ENCODE measurements at regions not wholly inside any gene's neighbourhood (a gene's known extent, or its start where the extent isn't known, plus 50 kb on each side); places are given as distances from the start of the nearest gene placed in this dataset.
A peak's percentile ranks its signal among the peaks of the same experiment; 100 is the strongest.

- no peak for DNase-seq
These were observed 129.9 kb upstream of the COL21A1 start for GRCh38 chr6:56377295-56377694.

- no peak for DNase-seq
These were observed 128.4 kb upstream of the COL21A1 start for GRCh38 chr6:56375806-56376205.

GRCh38 chr6:56374841-56375369, 127.5 kb upstream of the COL21A1 start:
- no peak for DNase-seq

GRCh38 chr6:56372406-56372995, 125.1 kb upstream of the COL21A1 start:
- no peak for DNase-seq

GRCh38 chr6:56370561-56371211, 123.3 kb upstream of the COL21A1 start:
- DNase-seq = peak in 1 of 2 donors; percentile 45

- no peak for DNase-seq
These were observed 122.8 kb upstream of the COL21A1 start for GRCh38 chr6:56370127-56370540.

GRCh38 chr6:56368491-56368890, 121.1 kb upstream of the COL21A1 start:
- DNase-seq = no peak

- no peak for DNase-seq
These were observed 118.9 kb upstream of the COL21A1 start for GRCh38 chr6:56366141-56366852.

- DNase-seq = no peak
These were observed 117.5 kb upstream of the COL21A1 start for GRCh38 chr6:56364827-56365339.

GRCh38 chr6:56364431-56364826, 117.0 kb upstream of the COL21A1 start:
- no peak for DNase-seq

- no peak for DNase-seq
These were observed 116.5 kb upstream of the COL21A1 start for GRCh38 chr6:56363796-56364430.

- no peak for DNase-seq
These were observed 114.4 kb upstream of the COL21A1 start for GRCh38 chr6:56361812-56362211.

GRCh38 chr6:56359201-56359899, 112.0 kb upstream of the COL21A1 start:
- DNase-seq = peak; percentile 32 to 77

GRCh38 chr6:56357616-56358373, 110.4 kb upstream of the COL21A1 start:
- no peak for DNase-seq

- no peak for DNase-seq
These were observed 109.0 kb upstream of the COL21A1 start for GRCh38 chr6:56356426-56356825.

GRCh38 chr6:56353860-56354259, 106.5 kb upstream of the COL21A1 start:
- no peak for DNase-seq

- no peak for DNase-seq
These were observed 103.4 kb upstream of the COL21A1 start for GRCh38 chr6:56350628-56351260.

GRCh38 chr6:56349194-56349593, 101.8 kb upstream of the COL21A1 start:
- DNase-seq = no peak

GRCh38 chr6:56348578-56348977, 101.2 kb upstream of the COL21A1 start:
- DNase-seq = no peak

- no peak for DNase-seq
These were observed 100.1 kb upstream of the COL21A1 start for GRCh38 chr6:56347526-56347925.

GRCh38 chr6:56346958-56347357, 99.6 kb upstream of the COL21A1 start:
- no peak for DNase-seq

Data from hippocampal formation (tissue), 2 donors.